HS-5 (cell line): ENCODE measurements at regions not wholly inside any gene's neighbourhood (a gene's known extent, or its start where the extent isn't known, plus 50 kb on each side); places are given as distances from the start of the nearest gene placed in this dataset.

ENCODE experiments used
- DNase-seq: peaks from one replicate; pipeline ENCODE4 v3.0.0-alpha.2; 2012; ENCODE audit warnings: low read depth

- no peak for DNase-seq
These were observed 457.9 kb downstream of the HDGFL1 start for GRCh38 chr6:23027281-23027680.

- no peak for DNase-seq
These were observed 462.6 kb downstream of the HDGFL1 start for GRCh38 chr6:23031986-23032385.

- no peak for DNase-seq
These were observed 465.6 kb downstream of the HDGFL1 start for GRCh38 chr6:23034926-23035325.

- DNase-seq, result no peak
These were observed 467.1 kb downstream of the HDGFL1 start for GRCh38 chr6:23036406-23036983.

- DNase-seq, result no peak
These were observed 471.5 kb downstream of the HDGFL1 start for GRCh38 chr6:23040899-23041298.

- no peak for DNase-seq
These were observed 475.9 kb downstream of the HDGFL1 start for GRCh38 chr6:23045280-23045679.

GRCh38 chr6:23055523-23055922 lies 486.2 kb downstream of the HDGFL1 start:
- DNase-seq, result no peak

- no peak for DNase-seq
These were observed 504.5 kb downstream of the HDGFL1 start for GRCh38 chr6:23073821-23074220.

- no peak for DNase-seq
These were observed 508.4 kb downstream of the HDGFL1 start for GRCh38 chr6:23077772-23078171.

GRCh38 chr6:23081701-23082100 lies 512.3 kb downstream of the HDGFL1 start:
- DNase-seq, result no peak

- DNase-seq, result no peak
These were observed 516.7 kb downstream of the HDGFL1 start for GRCh38 chr6:23086100-23086499.

- DNase-seq, result no peak
These were observed 518.1 kb downstream of the HDGFL1 start for GRCh38 chr6:23087471-23087870.

- no peak for DNase-seq
These were observed 519.4 kb downstream of the HDGFL1 start for GRCh38 chr6:23088761-23089160.

GRCh38 chr6:23089981-23090380 lies 520.6 kb downstream of the HDGFL1 start:
- no peak for DNase-seq

- no peak for DNase-seq
These were observed 522.4 kb downstream of the HDGFL1 start for GRCh38 chr6:23091795-23092194.

- no peak for DNase-seq
These were observed 527.5 kb downstream of the HDGFL1 start for GRCh38 chr6:23096876-23097275.

GRCh38 chr6:23097566-23097965 lies 528.2 kb downstream of the HDGFL1 start:
- no peak for DNase-seq

- DNase-seq, result peak; percentile 51
These were observed 537.6 kb downstream of the HDGFL1 start for GRCh38 chr6:23106951-23107350.

GRCh38 chr6:23111984-23112383 lies 542.6 kb downstream of the HDGFL1 start:
- DNase-seq, result peak; percentile 64

GRCh38 chr6:23114812-23115504 lies 545.6 kb downstream of the HDGFL1 start:
- DNase-seq, result no peak

- DNase-seq, result no peak
These were observed 568.2 kb downstream of the HDGFL1 start for GRCh38 chr6:23137611-23138010.

- DNase-seq, result no peak
These were observed 571.5 kb downstream of the HDGFL1 start for GRCh38 chr6:23140871-23141270.

GRCh38 chr6:23145781-23146180 lies 576.4 kb downstream of the HDGFL1 start:
- peak; percentile 41 for DNase-seq

GRCh38 chr6:23154159-23154558 lies 584.8 kb downstream of the HDGFL1 start:
- DNase-seq, result no peak
